Omental fat pad (tissue), 3 donors: ENCODE measurements at regions not wholly inside any gene's neighbourhood (a gene's known extent, or its start where the extent isn't known, plus 50 kb on each side); places are given as distances from the start of the nearest gene placed in this dataset.

Experiments used
- ATAC-seq: fragments of 150-250 bp; one replicate; pipeline ENCODE4 v1.9.1; 2016; ENCODE audit warnings: mild to moderate bottlenecking, moderate library complexity; ENCODE audit not compliant: low FRiP score
- DNase-seq: peaks from one replicate; pipeline ENCODE4 v3.0.0-alpha.2; 2019; ENCODE audit warnings: low spot score
- CTCF ChIP-seq, 3 donors: fragments of 450-650 bp; IDR thresholded peaks; one replicate each; pipeline ENCODE4 v1.5.1; 2016 to 2017; ENCODE audit warnings: antibody characterized with exemption in 3 of 3, mild to moderate bottlenecking in 3 of 3, moderate library complexity in 2 of 3

GRCh38 chr13:44093607-44094564, 214.2 kb downstream of the LACC1 start:
- TF ChIP-seq CTCF (IDR thresholded peaks at IDR 0.05), result no peak
- DNase-seq (no peak), ATAC-seq (no peak)

GRCh38 chr13:44096901-44097300, 217.2 kb downstream of the LACC1 start:
- DNase-seq (no peak), ATAC-seq (no peak)
- no peak for TF ChIP-seq CTCF (IDR thresholded peaks at IDR 0.05)

GRCh38 chr13:44098559-44098958, 218.9 kb downstream of the LACC1 start:
- ATAC-seq (no peak), DNase-seq (no peak)
- TF ChIP-seq CTCF (IDR thresholded peaks at IDR 0.05), result no peak

- no peak for TF ChIP-seq CTCF (IDR thresholded peaks at IDR 0.05)
- no peak for DNase-seq
- no peak for ATAC-seq
Observed at GRCh38 chr13:44101347-44102083, 221.8 kb downstream of the LACC1 start.

GRCh38 chr13:44103429-44104196, 223.9 kb downstream of the LACC1 start:
- no peak for TF ChIP-seq CTCF (IDR thresholded peaks at IDR 0.05)
- DNase-seq (no peak), ATAC-seq (no peak)

GRCh38 chr13:44104197-44104490, 224.4 kb downstream of the LACC1 start:
- DNase-seq, result no peak
- ATAC-seq, result no peak
- TF ChIP-seq CTCF (IDR thresholded peaks at IDR 0.05), result no peak
